ENCODE measurements at regions not wholly inside any gene's neighbourhood (a gene's known extent, or its start where the extent isn't known, plus 50 kb on each side); places are given as distances from the start of the nearest gene placed in this dataset.

GRCh38 chr3:118828351-118828750 lies 206.3 kb downstream of the IGSF11 start:
- no peaks in the 10 kb centered on the region for H3K36me3 Mint-ChIP-seq
- no peaks in the 10 kb centered on the region for H3K4me1 Mint-ChIP-seq
- H3K27ac Mint-ChIP-seq, result no peak overlapping the region
- peaks cover 2 to 7% (median 5%) of the 10 kb centered on the region in 3 donors for H3K27me3 Mint-ChIP-seq (ENCODE audit: low read depth in 3 of 3)
- no peak for DNase-seq
- H3K4me3 Mint-ChIP-seq, result no peak overlapping the region
- H3K9me3 Mint-ChIP-seq, result peaks cover 0 to 1% (median 0%) of the 10 kb centered on the region in 6 donors

GRCh38 chr3:118833075-118833474 lies 201.6 kb downstream of the IGSF11 start:
- H3K36me3 Mint-ChIP-seq, result no peaks in the 10 kb centered on the region
- peaks cover 0 to 5% (median 0%) of the 10 kb centered on the region in 6 donors for H3K9me3 Mint-ChIP-seq
- DNase-seq, result no peak
- H3K4me3 Mint-ChIP-seq, result no peak overlapping the region
- H3K27ac Mint-ChIP-seq, result no peak overlapping the region
- H3K4me1 Mint-ChIP-seq, result no peaks in the 10 kb centered on the region
- H3K27me3 Mint-ChIP-seq (ENCODE audit: low read depth in 3 of 3), result peaks cover 3 to 4% (median 4%) of the 10 kb centered on the region in 3 donors

GRCh38 chr3:118838871-118839270 lies 195.8 kb downstream of the IGSF11 start:
- no peak for DNase-seq
- Mint-ChIP-seq H3K27me3 (ENCODE audit: low read depth in 3 of 3) (peaks cover 0 to 6% (median 5%) of the 10 kb centered on the region in 3 donors), H3K27ac (no peak overlapping the region), H3K36me3 (peaks cover 0 to 11% (median 6%) of the 10 kb centered on the region in 3 donors), H3K9me3 (peaks cover 17 to 39% (median 25%) of the 10 kb centered on the region in 6 donors), H3K4me1 (no peaks in the 10 kb centered on the region), H3K4me3 (no peak overlapping the region)

- Mint-ChIP-seq H3K27ac (no peak overlapping the region), H3K27me3 (ENCODE audit: low read depth in 3 of 3) (peaks cover 0 to 3% (median 2%) of the 10 kb centered on the region in 3 donors), H3K9me3 (peaks cover 17 to 45% (median 28%) of the 10 kb centered on the region in 6 donors), H3K4me1 (no peaks in the 10 kb centered on the region), H3K36me3 (peaks cover 0 to 11% (median 6%) of the 10 kb centered on the region in 3 donors), H3K4me3 (no peak overlapping the region)
- DNase-seq, result no peak
These were observed 192.3 kb downstream of the IGSF11 start for GRCh38 chr3:118842147-118842863.

GRCh38 chr3:118846176-118846575 lies 188.5 kb downstream of the IGSF11 start:
- H3K27me3 Mint-ChIP-seq (ENCODE audit: low read depth in 3 of 3), result peaks cover 0 to 6% (median 2%) of the 10 kb centered on the region in 3 donors
- H3K27ac Mint-ChIP-seq, result no peak overlapping the region
- peaks cover 9 to 33% (median 20%) of the 10 kb centered on the region in 6 donors for H3K9me3 Mint-ChIP-seq
- H3K4me1 Mint-ChIP-seq, result no peaks in the 10 kb centered on the region
- no peak overlapping the region for H3K4me3 Mint-ChIP-seq
- H3K36me3 Mint-ChIP-seq, result peaks cover 0 to 11% (median 0%) of the 10 kb centered on the region in 3 donors
- DNase-seq, result no peak
